ENCODE measurements at regions not wholly inside any gene's neighbourhood (a gene's known extent, or its start where the extent isn't known, plus 50 kb on each side); places are given as distances from the start of the nearest gene placed in this dataset.

DNA sequence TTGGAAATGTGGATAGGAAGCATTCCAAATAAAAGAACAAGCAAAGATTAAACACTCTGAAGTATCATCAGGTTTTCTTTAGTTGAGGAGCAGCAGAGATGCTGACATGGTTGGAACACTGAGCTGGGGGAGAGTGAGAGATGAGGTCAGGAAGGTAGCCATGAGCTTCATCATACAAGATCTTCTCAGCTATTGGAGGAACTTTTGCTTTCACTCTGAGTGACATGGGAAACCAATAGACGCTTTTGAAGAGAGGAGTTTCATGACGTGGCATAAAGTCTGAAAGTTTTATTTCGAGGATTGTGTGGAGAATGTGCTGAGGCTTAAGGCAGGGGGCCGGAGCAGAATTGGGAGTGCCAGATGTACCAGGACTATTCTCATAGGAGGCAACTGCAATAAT is 616.2 kb upstream of the CAMK1G start (continued):
- no peak for TF ChIP-seq ZNF391 (tag by site-specific recombination; IDR thresholded peaks at IDR 0.05; ENCODE audit: borderline replicate concordance, low read depth)
- no peak for TF ChIP-seq SCRT2 (tag by site-specific recombination; IDR thresholded peaks at IDR 0.05)
- TF ChIP-seq FEZF1 (tag by site-specific recombination; IDR thresholded peaks at IDR 0.05): no peak

DNA sequence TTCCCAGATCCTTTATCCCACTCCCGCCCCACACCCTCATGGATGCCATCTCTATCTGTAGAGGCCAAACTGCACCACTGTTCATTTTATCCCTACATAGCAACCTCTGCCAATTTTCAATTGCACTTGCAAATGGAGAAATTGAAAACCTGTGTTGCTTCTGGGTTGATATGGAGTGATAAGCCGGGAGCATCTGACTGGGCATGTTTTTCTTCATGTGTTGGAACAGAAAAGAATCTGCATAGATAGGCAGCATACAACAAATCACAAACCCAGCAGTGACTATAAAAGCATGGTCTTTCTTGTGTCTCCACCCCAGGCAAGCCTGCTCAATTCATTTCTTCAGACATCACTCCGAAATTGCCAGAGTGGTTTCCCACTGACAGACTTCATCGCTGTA is 608.8 kb upstream of the CAMK1G start:
- ChIA-PET CTCF (interaction anchor here (0.6 kb wide), 1 partner anchor 1459 kb away, joined by 3 read pairs; no protein-coding TSS in a partner anchor), POLR2A (no interaction called here)
- H3K4me3 ChIP-seq (ENCODE audit: low read depth, low read length): no peak overlapping the region
- no peak overlapping the region for H3K27ac ChIP-seq (ENCODE audit: extremely low read depth, low read depth, low read length)
- no peaks in the 10 kb centered on the region for H3K9me3 ChIP-seq (ENCODE audit: control insufficient read depth, insufficient read depth, low read depth, low read length)
- no peaks in the 10 kb centered on the region for H3K4me1 ChIP-seq (ENCODE audit: control insufficient read depth, insufficient read depth, low read length)
- TF ChIP-seq, protein P1, sequence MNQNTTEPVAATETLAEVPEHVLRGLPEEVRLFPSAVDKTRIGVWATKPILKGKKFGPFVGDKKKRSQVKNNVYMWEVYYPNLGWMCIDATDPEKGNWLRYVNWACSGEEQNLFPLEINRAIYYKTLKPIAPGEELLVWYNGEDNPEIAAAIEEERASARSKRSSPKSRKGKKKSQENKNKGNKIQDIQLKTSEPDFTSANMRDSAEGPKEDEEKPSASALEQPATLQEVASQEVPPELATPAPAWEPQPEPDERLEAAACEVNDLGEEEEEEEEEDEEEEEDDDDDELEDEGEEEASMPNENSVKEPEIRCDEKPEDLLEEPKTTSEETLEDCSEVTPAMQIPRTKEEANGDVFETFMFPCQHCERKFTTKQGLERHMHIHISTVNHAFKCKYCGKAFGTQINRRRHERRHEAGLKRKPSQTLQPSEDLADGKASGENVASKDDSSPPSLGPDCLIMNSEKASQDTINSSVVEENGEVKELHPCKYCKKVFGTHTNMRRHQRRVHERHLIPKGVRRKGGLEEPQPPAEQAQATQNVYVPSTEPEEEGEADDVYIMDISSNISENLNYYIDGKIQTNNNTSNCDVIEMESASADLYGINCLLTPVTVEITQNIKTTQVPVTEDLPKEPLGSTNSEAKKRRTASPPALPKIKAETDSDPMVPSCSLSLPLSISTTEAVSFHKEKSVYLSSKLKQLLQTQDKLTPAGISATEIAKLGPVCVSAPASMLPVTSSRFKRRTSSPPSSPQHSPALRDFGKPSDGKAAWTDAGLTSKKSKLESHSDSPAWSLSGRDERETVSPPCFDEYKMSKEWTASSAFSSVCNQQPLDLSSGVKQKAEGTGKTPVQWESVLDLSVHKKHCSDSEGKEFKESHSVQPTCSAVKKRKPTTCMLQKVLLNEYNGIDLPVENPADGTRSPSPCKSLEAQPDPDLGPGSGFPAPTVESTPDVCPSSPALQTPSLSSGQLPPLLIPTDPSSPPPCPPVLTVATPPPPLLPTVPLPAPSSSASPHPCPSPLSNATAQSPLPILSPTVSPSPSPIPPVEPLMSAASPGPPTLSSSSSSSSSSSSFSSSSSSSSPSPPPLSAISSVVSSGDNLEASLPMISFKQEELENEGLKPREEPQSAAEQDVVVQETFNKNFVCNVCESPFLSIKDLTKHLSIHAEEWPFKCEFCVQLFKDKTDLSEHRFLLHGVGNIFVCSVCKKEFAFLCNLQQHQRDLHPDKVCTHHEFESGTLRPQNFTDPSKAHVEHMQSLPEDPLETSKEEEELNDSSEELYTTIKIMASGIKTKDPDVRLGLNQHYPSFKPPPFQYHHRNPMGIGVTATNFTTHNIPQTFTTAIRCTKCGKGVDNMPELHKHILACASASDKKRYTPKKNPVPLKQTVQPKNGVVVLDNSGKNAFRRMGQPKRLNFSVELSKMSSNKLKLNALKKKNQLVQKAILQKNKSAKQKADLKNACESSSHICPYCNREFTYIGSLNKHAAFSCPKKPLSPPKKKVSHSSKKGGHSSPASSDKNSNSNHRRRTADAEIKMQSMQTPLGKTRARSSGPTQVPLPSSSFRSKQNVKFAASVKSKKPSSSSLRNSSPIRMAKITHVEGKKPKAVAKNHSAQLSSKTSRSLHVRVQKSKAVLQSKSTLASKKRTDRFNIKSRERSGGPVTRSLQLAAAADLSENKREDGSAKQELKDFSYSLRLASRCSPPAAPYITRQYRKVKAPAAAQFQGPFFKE (tag by site-specific recombination; IDR thresholded peaks at IDR 0.05; ENCODE audit: borderline replicate concordance): no peak
- TF ChIP-seq ZNF645 (tag by site-specific recombination; IDR thresholded peaks at IDR 0.05): no peak
- TF ChIP-seq ZNF302 (tag by site-specific recombination; IDR thresholded peaks at IDR 0.05; ENCODE audit: low read depth): no peak
- TF ChIP-seq PBX3 (CRISPR knock-in tag; IDR thresholded peaks at IDR 0.05): no peak
- no peak for TF ChIP-seq ZNF140 (tag by site-specific recombination; IDR thresholded peaks at IDR 0.05)
- TF ChIP-seq ZNF266 (tag by site-specific recombination; IDR thresholded peaks at IDR 0.05; ENCODE audit: low read depth): no peak
- TF ChIP-seq ZNF510 (tag by site-specific recombination; IDR thresholded peaks at IDR 0.05; ENCODE audit: insufficient replicate concordance): no peak
- TF ChIP-seq ZNF677 (tag by site-specific recombination; IDR thresholded peaks at IDR 0.05): no peak
- H3K36me3 ChIP-seq (ENCODE audit: control insufficient read depth in 2 of 2, insufficient read depth in 1 of 2, low read length in 2 of 2): no peaks in the 10 kb centered on the region

DNA sequence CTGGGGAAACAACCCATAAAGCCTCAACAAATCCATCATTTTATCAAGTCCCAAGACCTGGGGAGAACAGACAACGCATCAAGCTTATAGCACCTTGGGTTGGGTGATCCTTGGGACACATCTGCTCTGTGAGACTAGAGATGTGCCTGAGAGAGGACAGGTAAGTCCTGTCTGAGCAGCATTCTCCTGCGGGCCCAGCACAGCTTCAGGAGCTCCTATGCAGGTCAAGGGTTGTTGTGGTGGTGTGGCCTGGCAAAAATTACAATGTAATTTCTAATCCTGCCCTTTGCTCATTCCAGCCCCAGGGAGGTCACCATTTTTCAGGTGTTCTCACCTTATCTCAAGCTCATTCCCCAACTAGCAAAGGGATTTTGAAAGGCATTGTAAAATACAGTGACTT is 608.1 kb upstream of the CAMK1G start:
- POLR2A ChIA-PET: no interaction called here
- Histone ChIP-seq H3K4me3 (ENCODE audit: low read depth, low read length) (no peak overlapping the region), H3K36me3 (ENCODE audit: control insufficient read depth in 2 of 2, insufficient read depth in 1 of 2, low read length in 2 of 2) (no peaks in the 10 kb centered on the region), H3K27ac (ENCODE audit: extremely low read depth, low read depth, low read length) (no peak overlapping the region), H3K4me1 (ENCODE audit: control insufficient read depth, insufficient read depth, low read length) (no peaks in the 10 kb centered on the region), H3K9me3 (ENCODE audit: control insufficient read depth, insufficient read depth, low read depth, low read length) (no peaks in the 10 kb centered on the region)
- CTCF ChIA-PET: no interaction called here
- TF ChIP-seq ZNF391 (tag by site-specific recombination; IDR thresholded peaks at IDR 0.05; ENCODE audit: borderline replicate concordance, low read depth): no peak
- no peak for TF ChIP-seq ZNF707 (tag by site-specific recombination; IDR thresholded peaks at IDR 0.05)
- no peak for TF ChIP-seq ZNF19 (tag by site-specific recombination; IDR thresholded peaks at IDR 0.05; ENCODE audit: low read depth)
- no peak for TF ChIP-seq ZNF530 (tag by site-specific recombination; IDR thresholded peaks at IDR 0.05; ENCODE audit: low read depth)
- TF ChIP-seq ZBTB6 (tag by site-specific recombination; IDR thresholded peaks at IDR 0.05): no peak
- TF ChIP-seq ZNF621 (tag by site-specific recombination; IDR thresholded peaks at IDR 0.05): no peak
- TF ChIP-seq ZNF585B (tag by site-specific recombination; IDR thresholded peaks at IDR 0.05): no peak
- TF ChIP-seq HOXD13 (CRISPR knock-in tag; IDR thresholded peaks at IDR 0.05; ENCODE audit: borderline replicate concordance): no peak
- TF ChIP-seq ZNF24 (tag by site-specific recombination; IDR thresholded peaks at IDR 0.05): no peak
- no peak for TF ChIP-seq SP7 (tag by site-specific recombination; IDR thresholded peaks at IDR 0.05)
- TF ChIP-seq, protein P2, sequence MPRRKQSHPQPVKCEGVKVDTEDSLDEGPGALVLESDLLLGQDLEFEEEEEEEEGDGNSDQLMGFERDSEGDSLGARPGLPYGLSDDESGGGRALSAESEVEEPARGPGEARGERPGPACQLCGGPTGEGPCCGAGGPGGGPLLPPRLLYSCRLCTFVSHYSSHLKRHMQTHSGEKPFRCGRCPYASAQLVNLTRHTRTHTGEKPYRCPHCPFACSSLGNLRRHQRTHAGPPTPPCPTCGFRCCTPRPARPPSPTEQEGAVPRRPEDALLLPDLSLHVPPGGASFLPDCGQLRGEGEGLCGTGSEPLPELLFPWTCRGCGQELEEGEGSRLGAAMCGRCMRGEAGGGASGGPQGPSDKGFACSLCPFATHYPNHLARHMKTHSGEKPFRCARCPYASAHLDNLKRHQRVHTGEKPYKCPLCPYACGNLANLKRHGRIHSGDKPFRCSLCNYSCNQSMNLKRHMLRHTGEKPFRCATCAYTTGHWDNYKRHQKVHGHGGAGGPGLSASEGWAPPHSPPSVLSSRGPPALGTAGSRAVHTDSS (tag by site-specific recombination; IDR thresholded peaks at IDR 0.05): no peak
- no peak for TF ChIP-seq GFI1B (tag by site-specific recombination; IDR thresholded peaks at IDR 0.05)
